Panc1 (cell line): ENCODE measurements at regions not wholly inside any gene's neighbourhood (a gene's known extent, or its start where the extent isn't known, plus 50 kb on each side); places are given as distances from the start of the nearest gene placed in this dataset.

Experiments used
- ATAC-seq: fragments of 200-7000 bp; cut with Tn5 transposase; 2 replicates; pipeline ENCODE4 v1.9.1; 2020; ENCODE audit warnings: mild to moderate bottlenecking, moderate library complexity
- BruUV-seq: library from RNA; stranded (reverse); fragments of 400-500 nt; replicated peaks from 2 replicates; lab custom pipeline; 2021; lab: Mats Ljungman, UMichigan
- CTCF ChIA-PET: fragments of 300-600 bp; sonication (Branson Sonifier 250); formaldehyde crosslinking; loops from one replicate; lab custom pipeline; 2022; ENCODE audit warnings: antibody characterized with exemption; lab: Charles Lee
- POLR2A ChIA-PET: fragments of 300-600 bp; sonication (Branson Sonifier 250); formaldehyde crosslinking; loops from one replicate; lab custom pipeline; 2022; ENCODE audit warnings: antibody characterized with exemption; lab: Charles Lee
- DNase-seq: peaks from one replicate; pipeline ENCODE4 v3.0.0-alpha.2; 2010; ENCODE audit warnings: low read depth, low spot score
- H3K27ac ChIP-seq: 2 replicates; pipeline ENCODE4 v1.5.1; 2011; ENCODE audit warnings: mild to moderate bottlenecking, low read length, inconsistent platforms
- H3K27me3 ChIP-seq: fragments of 200-500 bp; sonication (Bioruptor generic); 2 replicates; pipeline ENCODE4 v1.6.0; 2014; ENCODE audit warnings: low read length, inconsistent platforms; ENCODE audit not compliant: control insufficient read depth, insufficient read depth
- H3K36me3 ChIP-seq: fragments of 200-500 bp; sonication (Bioruptor generic); 2 replicates; pipeline ENCODE4 v1.5.1; 2014; ENCODE audit warnings: inconsistent platforms, mild to moderate bottlenecking, low read length, moderate library complexity; ENCODE audit not compliant: control insufficient read depth, insufficient read depth
- H3K4me1 ChIP-seq: 2 replicates; pipeline ENCODE4 v1.5.1; 2011; ENCODE audit warnings: inconsistent platforms, mild to moderate bottlenecking, low read length, moderate library complexity; ENCODE audit not compliant: control insufficient read depth, insufficient read depth
- H3K4me3 ChIP-seq, 2 experiments: 2 replicates each; pipeline ENCODE4 v1.5.1; 2011 to 2012; ENCODE audit warnings: low read depth in 2 of 2, low read length in 2 of 2, mild to moderate bottlenecking in 2 of 2, inconsistent platforms in 1 of 2, moderate library complexity in 1 of 2
- H3K9me3 ChIP-seq: fragments of 200-500 bp; sonication (Bioruptor generic); 2 replicates; pipeline ENCODE4 v1.5.1; 2014; ENCODE audit warnings: low read depth, mild to moderate bottlenecking, inconsistent platforms, low read length, moderate library complexity; ENCODE audit not compliant: control insufficient read depth, insufficient read depth
- POLR2AphosphoS5 ChIP-seq: IDR thresholded peaks from 2 replicates; pipeline ENCODE4 v1.6.1; 2012; ENCODE audit warnings: mild to moderate bottlenecking, low read depth, low read length, moderate library complexity
- SIN3A ChIP-seq: IDR thresholded peaks from 2 replicates; pipeline ENCODE4 v1.6.1; 2012; ENCODE audit warnings: low read depth, mild to moderate bottlenecking, low read length, moderate library complexity, borderline replicate concordance; ENCODE audit not compliant: insufficient read depth
- TCF7L2 ChIP-seq: IDR thresholded peaks from 2 replicates; pipeline ENCODE4 v1.6.1; 2011; ENCODE audit warnings: mild to moderate bottlenecking, low read depth, low read length, inconsistent platforms
- in situ Hi-C: cut with HindIII; loops from 2 replicates; pipeline ENCODE4 v1.10.0; 2016; ENCODE audit warnings: low sequenced_read_pairs, low pct_unique_long_range_greater_than_20kb
- intact Hi-C: fragments of 100-400 bp; cut with micrococcal nuclease; formaldehyde crosslinking; loops from one replicate; pipeline ENCODE4 v1.10.0; 2022; ENCODE audit not compliant: unreplicated experiment
- TF ChIP-seq, protein P1 (sequence below), 2 experiments: IDR thresholded peaks; 2 replicates each; pipeline ENCODE4 v1.6.1; 2011 to 2012; ENCODE audit warnings: low read depth in 2 of 2, control low read depth in 1 of 2, low read length in 1 of 2, mild to moderate bottlenecking in 1 of 2, moderate library complexity in 1 of 2; ENCODE audit not compliant: insufficient read depth in 1 of 2

- H3K9me3 ChIP-seq = no peaks in the 10 kb centered on the region
- H3K27me3 ChIP-seq = no peaks in the 10 kb centered on the region
- DNase-seq = no peak
- POLR2A ChIA-PET = no interaction called here
- no peak overlapping the region for H3K4me3 ChIP-seq
- intact Hi-C loops = no loop called here
- in situ Hi-C loops = no loop called here
- H3K27ac ChIP-seq = no peak overlapping the region
- H3K36me3 ChIP-seq = no peaks in the 10 kb centered on the region
- ATAC-seq = no peak
- no peak for TF ChIP-seq TCF7L2
- TF ChIP-seq, protein P1, sequence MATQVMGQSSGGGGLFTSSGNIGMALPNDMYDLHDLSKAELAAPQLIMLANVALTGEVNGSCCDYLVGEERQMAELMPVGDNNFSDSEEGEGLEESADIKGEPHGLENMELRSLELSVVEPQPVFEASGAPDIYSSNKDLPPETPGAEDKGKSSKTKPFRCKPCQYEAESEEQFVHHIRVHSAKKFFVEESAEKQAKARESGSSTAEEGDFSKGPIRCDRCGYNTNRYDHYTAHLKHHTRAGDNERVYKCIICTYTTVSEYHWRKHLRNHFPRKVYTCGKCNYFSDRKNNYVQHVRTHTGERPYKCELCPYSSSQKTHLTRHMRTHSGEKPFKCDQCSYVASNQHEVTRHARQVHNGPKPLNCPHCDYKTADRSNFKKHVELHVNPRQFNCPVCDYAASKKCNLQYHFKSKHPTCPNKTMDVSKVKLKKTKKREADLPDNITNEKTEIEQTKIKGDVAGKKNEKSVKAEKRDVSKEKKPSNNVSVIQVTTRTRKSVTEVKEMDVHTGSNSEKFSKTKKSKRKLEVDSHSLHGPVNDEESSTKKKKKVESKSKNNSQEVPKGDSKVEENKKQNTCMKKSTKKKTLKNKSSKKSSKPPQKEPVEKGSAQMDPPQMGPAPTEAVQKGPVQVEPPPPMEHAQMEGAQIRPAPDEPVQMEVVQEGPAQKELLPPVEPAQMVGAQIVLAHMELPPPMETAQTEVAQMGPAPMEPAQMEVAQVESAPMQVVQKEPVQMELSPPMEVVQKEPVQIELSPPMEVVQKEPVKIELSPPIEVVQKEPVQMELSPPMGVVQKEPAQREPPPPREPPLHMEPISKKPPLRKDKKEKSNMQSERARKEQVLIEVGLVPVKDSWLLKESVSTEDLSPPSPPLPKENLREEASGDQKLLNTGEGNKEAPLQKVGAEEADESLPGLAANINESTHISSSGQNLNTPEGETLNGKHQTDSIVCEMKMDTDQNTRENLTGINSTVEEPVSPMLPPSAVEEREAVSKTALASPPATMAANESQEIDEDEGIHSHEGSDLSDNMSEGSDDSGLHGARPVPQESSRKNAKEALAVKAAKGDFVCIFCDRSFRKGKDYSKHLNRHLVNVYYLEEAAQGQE (IDR thresholded peaks at IDR 0.05; ENCODE audit: insufficient read depth in 1 of 2, low read depth in 2 of 2, low read length in 1 of 2) = no peak
- no peak for TF ChIP-seq POLR2AphosphoS5
- no peaks in the 10 kb centered on the region for H3K4me1 ChIP-seq
- BruUV-seq = no TSS peak
- CTCF ChIA-PET = no interaction called here
Measured at GRCh38 chr13:106821979-106822378, 254.0 kb upstream of the ARGLU1 start.

DNA sequence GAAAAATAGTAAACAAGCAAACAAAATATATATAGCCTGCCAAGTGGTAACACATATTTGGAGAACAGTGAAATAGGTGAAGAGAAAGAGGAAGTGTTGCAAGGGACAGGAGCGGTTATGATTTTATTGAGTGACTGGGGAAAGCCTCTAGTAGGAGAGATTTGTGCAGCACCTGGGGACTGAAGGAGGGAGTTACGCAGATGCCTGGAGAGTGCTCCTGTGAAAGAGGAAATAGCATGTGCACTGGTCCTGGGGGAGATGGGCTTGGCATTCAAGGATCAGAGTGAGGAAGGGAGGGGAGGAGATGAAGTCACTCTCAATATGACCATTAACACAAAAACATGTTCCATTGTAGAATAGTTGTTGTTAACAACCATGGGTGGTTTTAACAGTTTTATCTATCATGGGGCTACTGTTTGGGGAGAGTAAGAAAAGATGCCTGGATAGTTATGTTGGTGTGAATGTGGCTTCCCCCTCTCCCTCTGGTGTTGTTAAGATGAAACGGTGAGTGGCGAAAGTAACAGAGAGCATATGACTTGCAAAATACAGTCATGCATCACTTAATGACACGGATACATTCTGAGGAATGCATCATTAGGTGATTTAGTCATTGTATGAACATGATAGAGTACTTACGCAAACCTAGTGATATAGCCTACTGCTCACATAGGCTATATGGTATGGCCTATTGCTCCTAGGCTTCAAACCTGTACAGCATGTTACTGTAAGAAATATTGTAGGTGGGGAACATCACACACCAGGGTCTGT is 251.7 kb upstream of the ARGLU1 start:
- intact Hi-C loops (no loop called here), in situ Hi-C loops (no loop called here)
- Histone ChIP-seq H3K4me1 (no peaks in the 10 kb centered on the region), H3K27me3 (no peaks in the 10 kb centered on the region), H3K9me3 (no peaks in the 10 kb centered on the region), H3K4me3 (no peak overlapping the region), H3K27ac (no peak overlapping the region), H3K36me3 (no peaks in the 10 kb centered on the region)
- no TSS peak for BruUV-seq
- CTCF ChIA-PET = no interaction called here
- no peak for ATAC-seq
- DNase-seq = no peak
- POLR2A ChIA-PET = no interaction called here
- TF ChIP-seq TCF7L2 (no peak), SIN3A (no peak), POLR2AphosphoS5 (no peak)
- TF ChIP-seq, protein P1 (IDR thresholded peaks at IDR 0.05; ENCODE audit: insufficient read depth in 1 of 2, low read depth in 2 of 2, low read length in 1 of 2) = no peak
